Thoracic aorta (tissue), 2 donors: ENCODE measurements at regions not wholly inside any gene's neighbourhood (a gene's known extent, or its start where the extent isn't known, plus 50 kb on each side); places are given as distances from the start of the nearest gene placed in this dataset.

Experiments
- ATAC-seq: fragments of 150-250 bp; one replicate; pipeline ENCODE4 v1.8.0; 2017; ENCODE audit warnings: low read depth; ENCODE audit not compliant: insufficient number of reproducible peaks, low FRiP score
- DNase-seq: peaks from one replicate; pipeline ENCODE4 v3.0.0-alpha.2; 2020; ENCODE audit warnings: low spot score
- H3K27ac ChIP-seq, 2 donors: fragments of 200-600 bp; sonication (generic); 1 replicate in 1 of 2; 2 replicates in 1 of 2; pipeline ENCODE4 v1.5.1; 2016; ENCODE audit warnings: mild to moderate bottlenecking in 2 of 2, moderate library complexity in 2 of 2
- H3K27me3 ChIP-seq: fragments of 200-600 bp; sonication (generic); replicated peaks from 2 replicates; pipeline ENCODE4 v1.6.0; 2016; ENCODE audit warnings: mild to moderate bottlenecking; ENCODE audit not compliant: insufficient read depth
- H3K36me3 ChIP-seq: fragments of 200-600 bp; sonication (generic); one replicate; pipeline ENCODE4 v1.5.1; 2016
- H3K4me1 ChIP-seq, 2 donors: fragments of 200-600 bp; sonication (generic); 1 replicate in 1 of 2; 2 replicates in 1 of 2; pipeline versions ENCODE4 v1.5.1 to v1.6.0; 2016; ENCODE audit warnings: low read depth in 2 of 2, mild to moderate bottlenecking in 1 of 2; ENCODE audit not compliant: control insufficient read depth in 1 of 2
- H3K4me3 ChIP-seq: fragments of 200-600 bp; sonication (generic); 2 replicates; pipeline ENCODE4 v1.5.1; 2016; ENCODE audit warnings: mild to moderate bottlenecking
- H3K9me3 ChIP-seq: fragments of 200-600 bp; sonication (generic); 2 replicates; pipeline ENCODE4 v1.5.1; 2016
- CTCF ChIP-seq: fragments of 200-600 bp; sonication (generic); IDR thresholded peaks from one replicate; pipeline ENCODE4 v1.5.1; 2019; ENCODE audit warnings: antibody characterized with exemption

- H3K4me3 ChIP-seq: no peak overlapping the region
- DNase-seq (no peak), ATAC-seq (no peak)
- H3K36me3 ChIP-seq: no peaks in the 10 kb centered on the region
- no peaks in the 10 kb centered on the region for H3K9me3 ChIP-seq
- H3K4me1 ChIP-seq: no peaks in the 10 kb centered on the region
- TF ChIP-seq CTCF: no peak
- H3K27ac ChIP-seq: no peak overlapping the region
- no peaks in the 10 kb centered on the region for H3K27me3 ChIP-seq
These were observed 270.8 kb downstream of the CBLN1 start for GRCh38 chr16:49010879-49011278.

- no peak for ATAC-seq
- TF ChIP-seq CTCF: no peak
- DNase-seq: no peak
- no peaks in the 10 kb centered on the region for H3K27me3 ChIP-seq
- H3K4me1 ChIP-seq: no peaks in the 10 kb centered on the region
- no peaks in the 10 kb centered on the region for H3K9me3 ChIP-seq
- no peak overlapping the region for H3K4me3 ChIP-seq
- H3K36me3 ChIP-seq: no peaks in the 10 kb centered on the region
- H3K27ac ChIP-seq: no peak overlapping the region
These were observed 271.2 kb downstream of the CBLN1 start for GRCh38 chr16:49010396-49010795.

- no peaks in the 10 kb centered on the region for H3K36me3 ChIP-seq
- H3K9me3 ChIP-seq: no peaks in the 10 kb centered on the region
- H3K4me3 ChIP-seq: no peak overlapping the region
- DNase-seq (no peak), ATAC-seq (no peak)
- no peak for TF ChIP-seq CTCF
- no peaks in the 10 kb centered on the region for H3K4me1 ChIP-seq
- no peaks in the 10 kb centered on the region for H3K27me3 ChIP-seq
- no peak overlapping the region for H3K27ac ChIP-seq
These were observed 272.4 kb downstream of the CBLN1 start for GRCh38 chr16:49009204-49009603.

- no peak for DNase-seq
- no peak overlapping the region for H3K27ac ChIP-seq
- no peak for TF ChIP-seq CTCF
- H3K4me1 ChIP-seq: no peaks in the 10 kb centered on the region
- no peak overlapping the region for H3K4me3 ChIP-seq
- no peaks in the 10 kb centered on the region for H3K27me3 ChIP-seq
- H3K9me3 ChIP-seq: no peaks in the 10 kb centered on the region
- no peak for ATAC-seq
- H3K36me3 ChIP-seq: no peaks in the 10 kb centered on the region
These were observed 277.6 kb downstream of the CBLN1 start for GRCh38 chr16:49003992-49004391.

GRCh38 chr16:49003022-49003421 is 278.6 kb downstream of the CBLN1 start:
- Histone ChIP-seq H3K27ac (no peak overlapping the region), H3K4me3 (no peak overlapping the region), H3K27me3 (no peaks in the 10 kb centered on the region), H3K36me3 (no peaks in the 10 kb centered on the region), H3K4me1 (no peaks in the 10 kb centered on the region), H3K9me3 (no peaks in the 10 kb centered on the region)
- no peak for DNase-seq
- ATAC-seq: no peak
- no peak for TF ChIP-seq CTCF
